Thyroid gland (tissue), 4 donors: ENCODE measurements at regions not wholly inside any gene's neighbourhood (a gene's known extent, or its start where the extent isn't known, plus 50 kb on each side); places are given as distances from the start of the nearest gene placed in this dataset.

Experiments used
- DNase-seq, 2 donors: peaks; one replicate each; pipeline ENCODE4 v3.0.0-alpha.2; 2019
- H3K27ac ChIP-seq, 3 donors: fragments of 200-600 bp; sonication (generic); 1 replicate in 2 of 3; 2 replicates in 1 of 3; pipeline ENCODE4 v1.5.1; 2016 to 2019; ENCODE audit warnings: mild to moderate bottlenecking in 1 of 3, moderate library complexity in 1 of 3
- H3K27me3 ChIP-seq: fragments of 200-600 bp; sonication (generic); one replicate; pipeline ENCODE4 v1.5.1; 2019
- H3K36me3 ChIP-seq, 2 donors: fragments of 200-600 bp; sonication (generic); one replicate each; pipeline ENCODE4 v1.5.1; 2016 to 2019
- H3K4me1 ChIP-seq, 2 donors: fragments of 200-600 bp; sonication (generic); one replicate each; pipeline ENCODE4 v1.5.1; 2017 to 2019
- H3K4me3 ChIP-seq, 3 donors: fragments of 200-600 bp; sonication (generic); replicated peaks in 1 of 3; 1 replicate in 2 of 3; 2 replicates in 1 of 3; pipeline ENCODE4 v1.5.1; 2016; ENCODE audit warnings: mild to moderate bottlenecking in 1 of 3
- H3K9me3 ChIP-seq: fragments of 200-600 bp; sonication (generic); one replicate; pipeline ENCODE4 v1.5.1; 2017
- CTCF ChIP-seq, 6 experiments: fragments of 200-600 bp in 3 of 6; fragments of 450-650 bp in 3 of 6; sonication (generic) in 3 of 6; IDR thresholded peaks; one replicate each; pipeline ENCODE4 v1.5.1; 2016 to 2019; ENCODE audit warnings: antibody characterized with exemption in 6 of 6, mild to moderate bottlenecking in 2 of 6, inconsistent platforms in 1 of 6, moderate library complexity in 1 of 6
- POLR2A ChIP-seq, 2 donors: fragments of 450-650 bp; IDR thresholded peaks; one replicate each; pipeline ENCODE4 v1.6.1; 2017; ENCODE audit warnings: antibody characterized with exemption in 2 of 2, mild to moderate bottlenecking in 2 of 2, moderate library complexity in 1 of 2
- WGBS, 2 donors: methylation state at CpG; one replicate each; pipeline ENCODE4 v1.1.5; 2017; 5-methylcytosine and 5-hydroxymethylcytosine counted together
- intact Hi-C: fragments of 100-400 bp; cut with DNase I; formaldehyde crosslinking; loops from one replicate; pipeline ENCODE4 v1.15.1; 2023

DNA sequence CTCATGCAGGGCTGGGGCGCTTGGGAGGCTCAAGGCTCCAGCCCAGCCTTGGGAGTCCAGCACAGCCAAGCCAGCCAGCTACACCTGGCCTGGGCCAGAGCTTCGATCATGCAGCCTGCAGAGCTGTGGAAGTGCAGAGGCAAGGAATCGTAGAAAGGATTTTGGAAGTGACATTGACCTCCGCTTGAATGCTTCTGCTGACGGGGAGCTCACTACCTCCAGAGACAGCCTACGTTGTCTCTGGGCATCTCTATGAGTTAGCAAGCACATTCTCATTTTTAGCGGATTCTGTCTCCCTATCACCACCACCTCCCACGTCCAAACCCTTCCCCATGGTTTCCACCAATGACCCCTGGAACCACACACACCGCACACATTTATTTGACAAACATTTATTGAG lies 88.5 kb downstream of the MICALL2 start:
- Histone ChIP-seq H3K36me3 (no peaks in the 10 kb centered on the region), H3K4me1 (no peaks in the 10 kb centered on the region), H3K4me3 (no peak overlapping the region), H3K27me3 (peaks cover 13% of the 10 kb centered on the region), H3K27ac (no peak overlapping the region), H3K9me3 (no peaks in the 10 kb centered on the region)
- TF ChIP-seq POLR2A (IDR thresholded peaks at IDR 0.05) (no peak), CTCF (IDR thresholded peaks at IDR 0.05) (no peak)
- intact Hi-C loops = no loop called here
- 78 to 88% methylated on average over 9 of the region's 9 CpGs for WGBS, 2 donors
- no peak for DNase-seq

- Histone ChIP-seq H3K36me3 (no peaks in the 10 kb centered on the region), H3K27ac (no peak overlapping the region), H3K4me3 (no peak overlapping the region), H3K27me3 (peaks cover 13% of the 10 kb centered on the region), H3K9me3 (no peaks in the 10 kb centered on the region), H3K4me1 (no peaks in the 10 kb centered on the region)
- TF ChIP-seq POLR2A (IDR thresholded peaks at IDR 0.05) (no peak), CTCF (IDR thresholded peaks at IDR 0.05) (no peak)
- 76 to 79% methylated on average over 6 of the region's 6 CpGs for WGBS, 2 donors
- no peak for DNase-seq
- intact Hi-C loops = no loop called here
Measured at GRCh38 chr7:1372063-1372462, 87.2 kb downstream of the MICALL2 start.

- H3K27ac ChIP-seq = no peak overlapping the region
- DNase-seq = no peak
- 67 to 69% methylated on average over 23 of the region's 23 CpGs for WGBS, 2 donors
- H3K9me3 ChIP-seq = no peaks in the 10 kb centered on the region
- no peak for TF ChIP-seq POLR2A (IDR thresholded peaks at IDR 0.05)
- TF ChIP-seq CTCF (IDR thresholded peaks at IDR 0.05) = no peak
- intact Hi-C loops = no loop called here
- no peaks in the 10 kb centered on the region for H3K36me3 ChIP-seq
- peaks cover 13% of the 10 kb centered on the region for H3K27me3 ChIP-seq
- no peak overlapping the region for H3K4me3 ChIP-seq
- no peaks in the 10 kb centered on the region for H3K4me1 ChIP-seq
Measured at GRCh38 chr7:1372671-1373379, 86.4 kb downstream of the MICALL2 start.

GRCh38 chr7:1377111-1377909 lies 82.0 kb downstream of the MICALL2 start:
- no peaks in the 10 kb centered on the region for H3K27me3 ChIP-seq
- 75 to 76% methylated on average over 18 to 21 of the region's 21 CpGs for WGBS, 2 donors
- no peaks in the 10 kb centered on the region for H3K9me3 ChIP-seq
- intact Hi-C loops = no loop called here
- TF ChIP-seq POLR2A (IDR thresholded peaks at IDR 0.05) = no peak
- no peak for TF ChIP-seq CTCF (IDR thresholded peaks at IDR 0.05)
- no peak overlapping the region for H3K27ac ChIP-seq
- no peaks in the 10 kb centered on the region for H3K36me3 ChIP-seq
- H3K4me3 ChIP-seq = no peak overlapping the region
- DNase-seq = no peak
- H3K4me1 ChIP-seq = no peaks in the 10 kb centered on the region
